GM18505 (cell line): ENCODE measurements at regions not wholly inside any gene's neighbourhood (a gene's known extent, or its start where the extent isn't known, plus 50 kb on each side); places are given as distances from the start of the nearest gene placed in this dataset.

Source experiments
- ATAC-seq: cut with Tn5 transposase; IDR thresholded peaks from one replicate; pipeline ENCODE4 v1.9.1; 2021; ENCODE audit not compliant: unreplicated experiment
- POLR2A ChIP-seq: IDR thresholded peaks from 4 replicates; pipeline ENCODE4 v1.6.1; 2011; ENCODE audit warnings: borderline replicate concordance; ENCODE audit not compliant: insufficient read depth, insufficient read length; ENCODE audit errors: extremely low read depth

- TF ChIP-seq POLR2A, result no peak
- no peak for ATAC-seq
Measured at GRCh38 chr2:236317938-236318396, 53.8 kb upstream of the ASB18 start.

GRCh38 chr2:236318401-236318800 is 54.2 kb upstream of the ASB18 start:
- no peak for TF ChIP-seq POLR2A
- no peak for ATAC-seq

- no peak for ATAC-seq
- no peak for TF ChIP-seq POLR2A
Measured at GRCh38 chr2:236319036-236319435, 54.8 kb upstream of the ASB18 start.

GRCh38 chr2:236321415-236321814 is 57.2 kb upstream of the ASB18 start:
- no peak for ATAC-seq
- TF ChIP-seq POLR2A, result no peak

GRCh38 chr2:236333417-236334121 is 69.4 kb upstream of the ASB18 start:
- ATAC-seq, result no peak
- TF ChIP-seq POLR2A, result no peak

GRCh38 chr2:236334122-236334876 is 70.1 kb upstream of the ASB18 start:
- no peak for TF ChIP-seq POLR2A
- ATAC-seq, result no peak

- no peak for TF ChIP-seq POLR2A
- ATAC-seq, result no peak
Measured at GRCh38 chr2:236335696-236336574, 71.7 kb upstream of the ASB18 start.

GRCh38 chr2:236336575-236337464 is 72.6 kb upstream of the ASB18 start:
- TF ChIP-seq POLR2A, result no peak
- ATAC-seq, result no peak

GRCh38 chr2:236337465-236338325 is 73.5 kb upstream of the ASB18 start:
- no peak for ATAC-seq
- TF ChIP-seq POLR2A, result no peak

- no peak for TF ChIP-seq POLR2A
- ATAC-seq, result no peak
Measured at GRCh38 chr2:236338495-236339184, 74.4 kb upstream of the ASB18 start.

GRCh38 chr2:236340251-236340650 is 76.0 kb upstream of the ASB18 start:
- ATAC-seq, result no peak

More at GRCh38 chr2:236340251-236340650, 76.0 kb upstream of the ASB18 start:
- no peak for TF ChIP-seq POLR2A
